SU-DHL-6 (cell line): ENCODE measurements at regions not wholly inside any gene's neighbourhood (a gene's known extent, or its start where the extent isn't known, plus 50 kb on each side); places are given as distances from the start of the nearest gene placed in this dataset.

Experiments used
- H2AFZ ChIP-seq: fragments of 200-600 bp; sonication (generic); 2 replicates; pipeline ENCODE4 v1.6.1; 2014; ENCODE audit warnings: low read depth, mild to moderate bottlenecking, moderate library complexity, mixed read lengths, antibody characterized with exemption, low read length; ENCODE audit not compliant: severe bottlenecking
- H3F3A ChIP-seq: fragments of 200-600 bp; shearing (Covaris generic); 2 replicates; pipeline ENCODE4 v1.6.0; 2016; ENCODE audit warnings: antibody characterized with exemption, mild to moderate bottlenecking; ENCODE audit not compliant: insufficient read depth
- H3K27ac ChIP-seq: fragments of 200-600 bp; sonication (generic); 2 replicates; pipeline ENCODE4 v1.5.1; 2016; ENCODE audit warnings: low read depth, mild to moderate bottlenecking, low read length, moderate library complexity, mixed read lengths
- H3K27me3 ChIP-seq: fragments of 200-600 bp; sonication (generic), shearing (Covaris generic); 2 replicates; pipeline ENCODE4 v1.6.0; 2014; ENCODE audit warnings: mild to moderate bottlenecking, low read length
- H3K36me3 ChIP-seq: fragments of 200-600 bp; sonication (generic); 2 replicates; pipeline ENCODE4 v1.6.1; 2014; ENCODE audit warnings: mild to moderate bottlenecking, low read length, mixed read lengths
- H3K4me2 ChIP-seq: fragments of 300-600, 200-600 bp; shearing (Covaris generic), sonication (generic); 2 replicates; pipeline ENCODE4 v1.6.0; 2014; ENCODE audit warnings: low read length, low read depth, mild to moderate bottlenecking; ENCODE audit not compliant: poor library complexity, severe bottlenecking
- H3K4me3 ChIP-seq: fragments of 200-600 bp; sonication (generic); 2 replicates; pipeline ENCODE4 v1.5.1; 2014; ENCODE audit warnings: antibody characterized with exemption, low read length, mild to moderate bottlenecking, mixed read lengths; ENCODE audit not compliant: insufficient read depth, poor library complexity, severe bottlenecking
- H3K79me2 ChIP-seq: fragments of 200-600 bp; sonication (generic); 2 replicates; pipeline ENCODE4 v1.6.1; 2014; ENCODE audit warnings: mild to moderate bottlenecking, low read length, moderate library complexity; ENCODE audit not compliant: insufficient read depth
- H3K9ac ChIP-seq: fragments of 200-600 bp; sonication (generic); 2 replicates; pipeline ENCODE4 v1.7.0; 2014; ENCODE audit warnings: mild to moderate bottlenecking, low read length
- H3K9me2 ChIP-seq: fragments of 200-600 bp; sonication (generic); replicated peaks from 2 replicates; pipeline ENCODE4 v1.6.1; 2014; ENCODE audit warnings: low read length; ENCODE audit not compliant: insufficient read depth
- H3K9me3 ChIP-seq: fragments of 200-600 bp; sonication (generic); 2 replicates; pipeline ENCODE4 v1.6.1; 2014; ENCODE audit warnings: low read length, mixed read lengths; ENCODE audit not compliant: insufficient read depth
- H4K20me1 ChIP-seq: fragments of 200-600 bp; sonication (generic); 2 replicates; pipeline ENCODE4 v1.6.1; 2014; ENCODE audit warnings: low read depth, mild to moderate bottlenecking, antibody characterized with exemption, low read length, moderate library complexity, mixed read lengths
- CTCF ChIP-seq: fragments of 200-600 bp; sonication (generic); IDR thresholded peaks from one replicate; pipeline ENCODE4 v1.5.1; 2017; ENCODE audit warnings: antibody characterized with exemption, mild to moderate bottlenecking, low read length, moderate library complexity; ENCODE audit not compliant: insufficient read depth, poor library complexity, severe bottlenecking
- EZH2phosphoT487 ChIP-seq: fragments of 200-600 bp; sonication (generic), shearing (Covaris generic); conservative IDR thresholded peaks from 2 replicates; pipeline ENCODE4 v1.6.1; 2018; ENCODE audit warnings: mild to moderate bottlenecking, antibody characterized with exemption, low read length, moderate library complexity, mixed read lengths

GRCh38 chr1:115436596-115436995 lies 98.5 kb upstream of the NGF start:
- H3F3A ChIP-seq = no peaks in the 10 kb centered on the region
- no peak overlapping the region for H2AFZ ChIP-seq
- no peaks in the 10 kb centered on the region for H3K9me3 ChIP-seq
- no peak overlapping the region for H3K9ac ChIP-seq
- TF ChIP-seq CTCF (no peak), EZH2phosphoT487 (no peak)
- no peak overlapping the region for H3K4me2 ChIP-seq
- H4K20me1 ChIP-seq = no peaks in the 10 kb centered on the region
- no peaks in the 10 kb centered on the region for H3K27me3 ChIP-seq
- no peaks in the 10 kb centered on the region for H3K36me3 ChIP-seq
- no peak overlapping the region for H3K27ac ChIP-seq
- no peaks in the 10 kb centered on the region for H3K9me2 ChIP-seq
- H3K4me3 ChIP-seq = no peak overlapping the region
- no peaks in the 10 kb centered on the region for H3K79me2 ChIP-seq

- no peak overlapping the region for H3K9ac ChIP-seq
- H3K4me2 ChIP-seq = no peak overlapping the region
- no peak overlapping the region for H3K4me3 ChIP-seq
- TF ChIP-seq CTCF = no peak
- no peak for TF ChIP-seq EZH2phosphoT487
- H3K9me2 ChIP-seq = no peaks in the 10 kb centered on the region
- H3K79me2 ChIP-seq = no peaks in the 10 kb centered on the region
- no peaks in the 10 kb centered on the region for H3K36me3 ChIP-seq
- no peak overlapping the region for H3K27ac ChIP-seq
- H3K27me3 ChIP-seq = no peaks in the 10 kb centered on the region
- H3F3A ChIP-seq = no peaks in the 10 kb centered on the region
- H2AFZ ChIP-seq = no peak overlapping the region
- H4K20me1 ChIP-seq = no peaks in the 10 kb centered on the region
- H3K9me3 ChIP-seq = no peaks in the 10 kb centered on the region
Observed at GRCh38 chr1:115433483-115433882, 95.4 kb upstream of the NGF start.

- Histone ChIP-seq H3K9me3 (no peaks in the 10 kb centered on the region), H3F3A (no peaks in the 10 kb centered on the region), H3K27me3 (no peaks in the 10 kb centered on the region), H3K79me2 (no peaks in the 10 kb centered on the region), H3K4me3 (no peak overlapping the region), H3K9me2 (no peaks in the 10 kb centered on the region), H3K36me3 (no peaks in the 10 kb centered on the region), H3K9ac (no peak overlapping the region), H3K27ac (no peak overlapping the region), H3K4me2 (no peak overlapping the region), H2AFZ (no peak overlapping the region), H4K20me1 (no peaks in the 10 kb centered on the region)
- TF ChIP-seq EZH2phosphoT487 (no peak), CTCF (no peak)
Observed at GRCh38 chr1:115432061-115432460, 94.0 kb upstream of the NGF start.
